Astrocyte of the cerebellum (primary cell): ENCODE measurements at regions not wholly inside any gene's neighbourhood (a gene's known extent, or its start where the extent isn't known, plus 50 kb on each side); places are given as distances from the start of the nearest gene placed in this dataset.

Experiments
- DNase-seq: peaks from one replicate; pipeline ENCODE4 v3.0.0-alpha.2; 2011; ENCODE audit warnings: low read depth
- H3K4me3 ChIP-seq: 2 replicates; pipeline ENCODE4 v1.5.1; 2011; ENCODE audit warnings: mild to moderate bottlenecking, low read depth, low read length, moderate library complexity
- in situ Hi-C: cut with HindIII; loops from 2 replicates; pipeline ENCODE4 v1.10.0; 2017; ENCODE audit warnings: low sequenced_read_pairs
- TF ChIP-seq, protein P1 (sequence below): IDR thresholded peaks from 2 replicates; pipeline ENCODE4 v1.5.1; 2012; ENCODE audit warnings: low read length, low read depth, moderate library complexity, mild to moderate bottlenecking; ENCODE audit errors: missing control alignments

DNA sequence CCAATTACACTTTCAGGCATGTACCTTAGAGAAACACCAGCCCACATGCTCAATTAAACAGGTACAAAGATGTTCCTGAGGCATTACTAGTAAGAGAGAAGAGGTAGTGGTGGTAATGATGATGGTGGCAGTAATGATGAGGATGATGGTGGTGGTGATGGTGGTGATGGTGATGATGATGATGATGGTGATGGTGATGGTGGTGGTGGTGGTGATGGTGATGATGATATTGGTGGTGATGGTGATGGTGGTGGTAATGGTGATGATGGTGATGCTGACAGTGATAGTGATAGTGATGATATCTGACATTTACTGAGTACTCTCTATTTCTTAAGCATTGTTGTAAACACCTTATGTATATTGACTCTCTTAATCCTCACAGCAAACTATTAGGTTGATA is 318.4 kb downstream of the NSG2 start:
- DNase-seq, result no peak
- no peak overlapping the region for H3K4me3 ChIP-seq
- in situ Hi-C loops, result no loop called here
- TF ChIP-seq, protein P1, sequence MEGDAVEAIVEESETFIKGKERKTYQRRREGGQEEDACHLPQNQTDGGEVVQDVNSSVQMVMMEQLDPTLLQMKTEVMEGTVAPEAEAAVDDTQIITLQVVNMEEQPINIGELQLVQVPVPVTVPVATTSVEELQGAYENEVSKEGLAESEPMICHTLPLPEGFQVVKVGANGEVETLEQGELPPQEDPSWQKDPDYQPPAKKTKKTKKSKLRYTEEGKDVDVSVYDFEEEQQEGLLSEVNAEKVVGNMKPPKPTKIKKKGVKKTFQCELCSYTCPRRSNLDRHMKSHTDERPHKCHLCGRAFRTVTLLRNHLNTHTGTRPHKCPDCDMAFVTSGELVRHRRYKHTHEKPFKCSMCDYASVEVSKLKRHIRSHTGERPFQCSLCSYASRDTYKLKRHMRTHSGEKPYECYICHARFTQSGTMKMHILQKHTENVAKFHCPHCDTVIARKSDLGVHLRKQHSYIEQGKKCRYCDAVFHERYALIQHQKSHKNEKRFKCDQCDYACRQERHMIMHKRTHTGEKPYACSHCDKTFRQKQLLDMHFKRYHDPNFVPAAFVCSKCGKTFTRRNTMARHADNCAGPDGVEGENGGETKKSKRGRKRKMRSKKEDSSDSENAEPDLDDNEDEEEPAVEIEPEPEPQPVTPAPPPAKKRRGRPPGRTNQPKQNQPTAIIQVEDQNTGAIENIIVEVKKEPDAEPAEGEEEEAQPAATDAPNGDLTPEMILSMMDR, result no peak

DNA sequence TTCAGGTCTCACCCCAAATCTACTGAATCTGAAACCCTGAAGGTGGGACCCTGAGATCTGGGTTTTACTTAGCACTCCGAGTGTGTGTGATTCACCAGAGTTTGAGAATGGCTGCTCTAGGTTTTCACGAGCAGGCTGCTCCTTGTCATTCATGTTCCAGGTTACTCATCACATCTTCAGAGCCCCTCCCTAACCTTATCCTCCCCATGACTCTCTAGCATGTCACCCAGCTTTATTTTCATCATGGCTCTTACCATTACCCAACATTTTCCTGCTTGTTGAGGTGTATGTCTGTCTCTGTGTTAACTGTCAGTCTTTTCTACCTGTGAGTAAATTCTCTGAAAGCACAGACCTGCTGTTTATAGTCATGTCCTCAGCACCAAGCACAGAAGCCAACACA is 319.2 kb downstream of the NSG2 start:
- TF ChIP-seq, protein P1, result no peak
- in situ Hi-C loops, result no loop called here
- no peak overlapping the region for H3K4me3 ChIP-seq
- DNase-seq, result no peak

DNA sequence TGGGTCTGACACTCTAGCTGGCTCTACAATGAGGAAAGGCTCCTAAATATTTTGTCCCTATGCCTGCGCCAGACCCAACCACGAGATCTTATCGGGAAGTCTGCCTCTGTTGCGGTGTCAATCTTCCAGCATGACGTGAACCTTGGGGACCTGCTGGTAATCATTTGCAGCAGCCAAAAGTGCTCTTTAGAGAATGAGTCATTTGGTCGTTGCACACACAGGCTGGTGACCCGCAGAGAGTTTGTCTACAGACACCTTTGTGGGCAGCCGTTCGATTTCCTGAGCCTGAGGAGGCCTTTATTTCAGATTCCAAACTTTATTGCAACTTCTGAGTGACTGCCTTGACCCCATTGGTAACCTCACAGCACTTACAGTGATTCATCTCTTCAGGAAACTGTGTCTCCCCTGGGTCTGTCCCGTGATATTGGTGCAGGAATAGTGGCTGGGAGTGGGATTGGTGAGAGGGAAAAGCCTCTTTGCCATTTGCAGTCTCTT is 326.1 kb downstream of the NSG2 start:
- no peak for DNase-seq
- no peak overlapping the region for H3K4me3 ChIP-seq
- TF ChIP-seq, protein P1, result no peak
- in situ Hi-C loops, result no loop called here

DNA sequence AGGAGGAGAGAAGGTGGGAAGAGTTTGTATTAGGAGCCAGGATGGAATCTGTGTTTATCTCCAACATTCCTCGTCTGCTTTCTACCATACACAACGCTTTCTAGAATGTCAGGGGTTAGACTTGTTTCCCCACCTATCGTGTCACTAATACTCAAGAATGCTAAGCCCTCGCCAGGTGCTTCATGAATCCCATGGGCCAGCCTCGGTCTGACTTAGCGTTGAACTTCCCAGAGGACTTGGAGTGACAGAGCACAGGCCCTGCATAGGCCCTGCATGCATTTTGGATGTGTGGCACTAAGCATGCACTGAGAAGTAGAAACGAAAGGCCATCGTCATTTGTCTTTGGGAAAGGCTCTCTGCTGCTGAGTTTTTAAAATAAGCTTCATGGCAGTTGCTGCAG is 328.7 kb downstream of the NSG2 start:
- TF ChIP-seq, protein P1, result no peak

DNA sequence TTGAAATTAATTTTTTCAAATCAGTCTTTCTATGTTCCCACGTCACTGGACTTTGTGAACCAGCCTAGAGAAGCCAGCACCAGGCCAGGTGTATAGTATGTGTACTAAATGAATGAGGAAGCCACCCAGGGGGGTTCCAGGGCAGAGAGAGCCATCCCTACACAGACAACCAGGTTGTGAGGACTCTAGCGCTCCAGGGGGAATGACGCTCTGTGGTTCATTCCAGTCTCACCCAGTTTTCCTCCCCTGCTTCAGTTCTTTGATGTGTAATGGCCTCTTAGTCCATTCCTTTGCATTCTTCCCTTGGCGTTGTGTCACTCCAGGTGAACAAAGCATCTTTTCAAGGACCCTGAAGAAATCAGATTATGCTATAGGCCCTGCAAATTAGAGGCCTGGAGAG is 330.6 kb downstream of the NSG2 start:
- H3K4me3 ChIP-seq, result no peak overlapping the region
- DNase-seq, result no peak
- in situ Hi-C loops, result no loop called here
- TF ChIP-seq, protein P1, result no peak

More for the DNA sequence above, 328.7 kb downstream of the NSG2 start:
- no peak overlapping the region for H3K4me3 ChIP-seq
- DNase-seq, result no peak
- in situ Hi-C loops, result no loop called here

DNA sequence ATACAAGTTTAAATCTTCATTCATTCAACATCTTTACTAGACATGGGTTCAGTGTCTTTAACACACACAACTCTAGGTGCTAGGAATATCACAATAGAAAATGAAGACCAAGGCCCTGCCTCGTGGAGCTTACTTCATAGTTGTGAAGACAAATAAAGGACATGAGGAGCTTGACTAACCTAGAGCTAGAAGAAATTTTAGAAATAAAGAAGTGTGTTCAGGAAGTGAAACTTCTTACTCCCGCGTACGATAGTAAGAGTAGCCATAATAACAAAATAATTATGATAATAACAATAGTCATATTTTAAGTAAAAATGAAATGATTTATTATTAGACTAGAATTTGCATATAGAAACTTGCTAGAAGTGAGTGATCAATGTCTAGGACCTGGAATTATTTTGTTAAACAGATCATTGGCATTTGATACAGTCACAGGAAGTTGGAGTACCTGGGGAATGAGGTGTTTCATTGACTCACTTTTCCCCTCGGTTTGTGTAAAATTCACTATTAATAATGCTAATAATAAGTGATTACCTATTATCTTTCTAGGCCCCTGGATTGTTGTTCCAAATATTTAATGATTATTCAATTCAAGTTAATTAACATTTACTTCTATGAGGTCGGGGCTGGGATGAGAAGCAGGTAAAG is 331.3 kb downstream of the NSG2 start:
- H3K4me3 ChIP-seq, result no peak overlapping the region
- no peak for DNase-seq
- TF ChIP-seq, protein P1, result no peak
- in situ Hi-C loops, result no loop called here
